ENCODE measurements at regions not wholly inside any gene's neighbourhood (a gene's known extent, or its start where the extent isn't known, plus 50 kb on each side); places are given as distances from the start of the nearest gene placed in this dataset.

DNA sequence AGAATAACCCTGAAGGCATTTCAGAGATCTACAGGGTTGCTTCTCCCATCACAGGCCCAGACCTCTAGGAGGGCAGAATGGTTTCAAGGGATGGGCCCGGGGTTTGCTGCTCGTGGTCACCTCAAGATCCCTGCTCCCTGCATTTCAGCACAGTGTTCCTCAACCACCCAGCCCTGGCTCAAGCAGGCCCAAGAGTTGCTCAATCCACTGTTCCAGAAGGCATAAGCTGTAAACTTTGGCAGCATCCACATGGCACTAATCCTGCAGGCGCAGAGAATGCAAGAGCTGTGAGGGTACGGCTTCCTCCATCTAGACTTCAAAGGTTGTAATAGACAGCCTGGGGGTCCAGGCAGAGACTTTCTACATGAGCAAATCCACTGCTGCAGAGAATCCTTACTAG lies 225.0 kb upstream of the UBASH3B start:
- TF ChIP-seq POLR2A (IDR thresholded peaks at IDR 0.05): no peak
- TF ChIP-seq, protein P1, sequence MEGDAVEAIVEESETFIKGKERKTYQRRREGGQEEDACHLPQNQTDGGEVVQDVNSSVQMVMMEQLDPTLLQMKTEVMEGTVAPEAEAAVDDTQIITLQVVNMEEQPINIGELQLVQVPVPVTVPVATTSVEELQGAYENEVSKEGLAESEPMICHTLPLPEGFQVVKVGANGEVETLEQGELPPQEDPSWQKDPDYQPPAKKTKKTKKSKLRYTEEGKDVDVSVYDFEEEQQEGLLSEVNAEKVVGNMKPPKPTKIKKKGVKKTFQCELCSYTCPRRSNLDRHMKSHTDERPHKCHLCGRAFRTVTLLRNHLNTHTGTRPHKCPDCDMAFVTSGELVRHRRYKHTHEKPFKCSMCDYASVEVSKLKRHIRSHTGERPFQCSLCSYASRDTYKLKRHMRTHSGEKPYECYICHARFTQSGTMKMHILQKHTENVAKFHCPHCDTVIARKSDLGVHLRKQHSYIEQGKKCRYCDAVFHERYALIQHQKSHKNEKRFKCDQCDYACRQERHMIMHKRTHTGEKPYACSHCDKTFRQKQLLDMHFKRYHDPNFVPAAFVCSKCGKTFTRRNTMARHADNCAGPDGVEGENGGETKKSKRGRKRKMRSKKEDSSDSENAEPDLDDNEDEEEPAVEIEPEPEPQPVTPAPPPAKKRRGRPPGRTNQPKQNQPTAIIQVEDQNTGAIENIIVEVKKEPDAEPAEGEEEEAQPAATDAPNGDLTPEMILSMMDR (IDR thresholded peaks at IDR 0.05): no peak
- DNase-seq: no peak
- Histone ChIP-seq H3K4me3 (no peak overlapping the region), H3K4me1 (no peaks in the 10 kb centered on the region), H3K27ac (no peak overlapping the region), H3K27me3 (no peaks in the 10 kb centered on the region), H3K36me3 (no peaks in the 10 kb centered on the region), H3K9me3 (no peaks in the 10 kb centered on the region)

DNA sequence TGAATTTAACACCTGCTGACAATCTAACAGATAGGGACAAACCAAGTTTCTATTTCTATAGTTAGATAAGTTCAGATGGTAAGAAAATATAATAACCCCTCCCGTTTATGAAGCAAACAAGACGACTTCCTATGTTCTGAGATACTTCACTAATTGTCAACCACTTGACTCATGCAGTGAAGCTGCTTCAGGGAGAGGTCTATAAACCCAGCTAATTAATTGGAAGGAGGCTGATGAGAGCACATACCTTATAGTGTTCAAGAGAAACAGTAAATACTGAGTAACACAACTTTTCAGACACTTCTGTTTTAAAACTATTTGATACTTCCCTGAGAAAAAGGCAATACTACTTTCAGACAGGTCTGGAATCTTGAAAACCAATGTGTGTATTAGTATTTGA lies 229.4 kb upstream of the UBASH3B start:
- Histone ChIP-seq H3K36me3 (no peaks in the 10 kb centered on the region), H3K27me3 (no peaks in the 10 kb centered on the region), H3K4me1 (no peaks in the 10 kb centered on the region), H3K4me3 (no peak overlapping the region), H3K27ac (no peak overlapping the region), H3K9me3 (no peaks in the 10 kb centered on the region)
- TF ChIP-seq, protein P1 (IDR thresholded peaks at IDR 0.05): no peak
- no peak for TF ChIP-seq POLR2A (IDR thresholded peaks at IDR 0.05)
- no peak for DNase-seq

DNA sequence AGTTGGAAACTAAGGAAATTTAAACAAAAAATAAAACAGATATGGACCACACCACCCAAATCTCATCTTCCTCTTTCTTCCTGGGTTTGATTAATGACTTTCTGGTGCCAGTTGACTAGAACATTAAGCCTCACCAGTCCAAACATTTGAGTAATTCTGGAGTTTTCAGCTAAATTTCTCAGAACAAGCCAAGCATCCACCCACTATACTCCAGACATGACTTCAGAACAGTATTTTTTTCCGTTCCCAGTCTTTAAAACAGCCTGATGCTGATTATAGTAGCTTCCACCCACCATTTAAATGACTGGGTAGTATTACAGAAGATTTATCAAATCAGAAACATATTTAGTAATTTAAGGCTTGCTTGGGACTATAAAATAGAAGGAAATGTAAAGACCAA lies 230.9 kb upstream of the UBASH3B start:
- Histone ChIP-seq H3K27me3 (no peaks in the 10 kb centered on the region), H3K4me1 (no peaks in the 10 kb centered on the region), H3K4me3 (no peak overlapping the region), H3K27ac (no peak overlapping the region), H3K9me3 (no peaks in the 10 kb centered on the region), H3K36me3 (no peaks in the 10 kb centered on the region)
- no peak for DNase-seq
- TF ChIP-seq, protein P1 (IDR thresholded peaks at IDR 0.05): no peak
- TF ChIP-seq POLR2A (IDR thresholded peaks at IDR 0.05): no peak

DNA sequence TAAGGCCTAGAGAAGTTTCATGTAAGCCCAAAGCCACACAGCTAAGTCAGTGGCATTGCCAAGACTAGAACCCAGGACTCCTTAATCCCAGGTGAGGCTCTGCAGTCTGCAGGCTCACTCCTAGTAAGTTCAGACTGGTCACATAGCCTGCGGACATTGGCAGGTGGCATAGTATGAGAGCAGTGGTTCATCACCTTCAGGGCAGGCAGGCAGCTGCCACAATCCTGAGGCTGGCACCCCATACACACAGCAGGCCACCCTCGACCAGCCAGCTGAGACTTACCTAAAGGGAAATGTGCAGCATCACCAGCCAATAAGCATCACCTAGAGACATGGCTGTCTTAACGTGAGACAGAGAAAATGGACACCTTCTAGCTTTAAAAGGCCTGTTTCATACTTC lies 231.6 kb upstream of the UBASH3B start:
- Histone ChIP-seq H3K9me3 (no peaks in the 10 kb centered on the region), H3K27ac (no peak overlapping the region), H3K4me3 (no peak overlapping the region), H3K4me1 (no peaks in the 10 kb centered on the region), H3K27me3 (no peaks in the 10 kb centered on the region), H3K36me3 (no peaks in the 10 kb centered on the region)
- TF ChIP-seq, protein P1 (IDR thresholded peaks at IDR 0.05): no peak
- no peak for TF ChIP-seq POLR2A (IDR thresholded peaks at IDR 0.05)
- DNase-seq: no peak

DNA sequence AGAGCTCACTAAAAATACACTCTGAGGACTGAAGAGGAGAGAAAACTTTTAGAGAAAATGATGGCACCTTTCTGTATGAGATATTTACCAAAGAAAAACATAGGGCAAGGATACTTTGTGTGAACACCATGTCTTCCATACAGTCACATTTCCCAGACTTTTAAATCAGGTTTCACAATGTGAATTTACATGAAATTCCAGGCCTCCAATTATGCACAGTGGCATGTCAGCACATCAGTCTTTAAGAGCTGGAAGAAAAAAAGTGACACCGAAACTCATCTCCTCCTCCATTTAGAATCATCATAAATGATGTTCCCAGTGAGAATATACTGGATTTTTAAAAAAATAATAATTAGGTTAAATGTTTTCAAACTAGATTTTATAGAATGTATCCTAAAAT lies 232.2 kb upstream of the UBASH3B start:
- H3K36me3 ChIP-seq: no peaks in the 10 kb centered on the region
- no peak overlapping the region for H3K27ac ChIP-seq
- no peak for TF ChIP-seq POLR2A (IDR thresholded peaks at IDR 0.05)
- TF ChIP-seq, protein P1 (IDR thresholded peaks at IDR 0.05): no peak
- H3K27me3 ChIP-seq: no peaks in the 10 kb centered on the region
- H3K4me1 ChIP-seq: no peaks in the 10 kb centered on the region
- DNase-seq: no peak
- H3K4me3 ChIP-seq: no peak overlapping the region
- H3K9me3 ChIP-seq: no peaks in the 10 kb centered on the region

DNA sequence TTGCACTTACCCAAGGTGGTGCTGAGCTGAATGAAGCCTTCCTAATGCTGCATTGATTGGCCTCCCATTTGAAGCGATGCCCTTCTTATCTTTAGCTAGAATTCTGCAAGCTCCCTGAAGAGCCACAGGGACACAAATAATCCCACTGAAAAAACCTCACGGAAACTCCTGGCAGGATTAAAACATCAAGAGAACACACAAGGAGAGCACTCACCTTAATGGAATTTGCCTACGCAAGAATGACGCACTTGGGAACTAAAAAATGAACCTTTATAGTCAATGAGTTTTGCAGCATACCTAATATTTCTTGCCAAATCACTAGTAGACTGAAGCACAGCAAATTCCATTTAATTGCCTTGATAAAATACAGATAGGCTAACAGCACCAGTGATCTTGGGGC lies 232.8 kb upstream of the UBASH3B start:
- H3K27me3 ChIP-seq: no peaks in the 10 kb centered on the region
- H3K36me3 ChIP-seq: no peaks in the 10 kb centered on the region
- H3K9me3 ChIP-seq: no peaks in the 10 kb centered on the region
- H3K4me3 ChIP-seq: no peak overlapping the region
- H3K27ac ChIP-seq: no peak overlapping the region
- no peaks in the 10 kb centered on the region for H3K4me1 ChIP-seq
- DNase-seq: no peak
- no peak for TF ChIP-seq POLR2A (IDR thresholded peaks at IDR 0.05)
- TF ChIP-seq, protein P1 (IDR thresholded peaks at IDR 0.05): no peak
